Smooth muscle cell (in vitro differentiated cells): ENCODE measurements at regions not wholly inside any gene's neighbourhood (a gene's known extent, or its start where the extent isn't known, plus 50 kb on each side); places are given as distances from the start of the nearest gene placed in this dataset.

Experiments used
- DNase-seq: peaks from one replicate; lab custom pipeline; 2025; ENCODE audit not compliant: unreplicated experiment; lab: John Stamatoyannopoulos, UW
- H2AFZ ChIP-seq: fragments of 200-600 bp; sonication (generic); 2 replicates; pipeline ENCODE4 v1.6.0; 2016; ENCODE audit warnings: antibody characterized with exemption, low read depth, mild to moderate bottlenecking
- H3F3A ChIP-seq: fragments of 200-600 bp; sonication (generic); 2 replicates; pipeline ENCODE4 v1.6.0; 2017; ENCODE audit warnings: antibody characterized with exemption, low read depth
- H3K27ac ChIP-seq: fragments of 200-600 bp; sonication (generic); 2 replicates; pipeline ENCODE4 v1.5.1; 2016; ENCODE audit warnings: low read depth, mild to moderate bottlenecking
- H3K27me3 ChIP-seq: fragments of 200-600 bp; sonication (generic); 2 replicates; pipeline ENCODE4 v1.6.1; 2016; ENCODE audit warnings: low read depth, mild to moderate bottlenecking
- H3K36me3 ChIP-seq: fragments of 200-600 bp; sonication (generic); 2 replicates; pipeline ENCODE4 v1.5.1; 2016; ENCODE audit warnings: low read depth
- H3K4me1 ChIP-seq: fragments of 200-600 bp; sonication (generic); 2 replicates; pipeline ENCODE4 v1.5.1; 2016; ENCODE audit warnings: low read depth
- H3K4me2 ChIP-seq: fragments of 200-600 bp; sonication (generic); 2 replicates; pipeline ENCODE4 v1.6.0; 2016; ENCODE audit warnings: mild to moderate bottlenecking
- H3K4me3 ChIP-seq: fragments of 200-600 bp; sonication (generic); 2 replicates; pipeline ENCODE4 v1.5.1; 2016; ENCODE audit warnings: mild to moderate bottlenecking
- H3K79me2 ChIP-seq: fragments of 200-600 bp; sonication (generic); 2 replicates; pipeline ENCODE4 v1.6.0; 2016; ENCODE audit warnings: low read depth, mild to moderate bottlenecking
- H3K9ac ChIP-seq: fragments of 200-600 bp; sonication (generic); 2 replicates; pipeline ENCODE4 v1.6.0; 2016; ENCODE audit warnings: low read depth
- H3K9me3 ChIP-seq: fragments of 200-600 bp; sonication (generic); replicated peaks from 2 replicates; pipeline ENCODE4 v1.5.1; 2016; ENCODE audit warnings: low read depth
- H4K20me1 ChIP-seq: fragments of 200-600 bp; sonication (generic); 2 replicates; pipeline ENCODE4 v1.6.0; 2016; ENCODE audit warnings: low read depth
- WGBS: methylation state at CpG from one replicate; pipeline ENCODE4 v1.1.7; 2016; ENCODE audit warnings: low lambda C conversion rate; 5-methylcytosine and 5-hydroxymethylcytosine counted together
- TF ChIP-seq, protein P1 (sequence below): fragments of 200-600 bp; sonication (generic); IDR thresholded peaks from 2 replicates; pipeline ENCODE4 v1.5.1; 2017; ENCODE audit warnings: borderline replicate concordance, mild to moderate bottlenecking, antibody characterized with exemption; ENCODE audit not compliant: insufficient read depth, poor library complexity, severe bottlenecking

DNA sequence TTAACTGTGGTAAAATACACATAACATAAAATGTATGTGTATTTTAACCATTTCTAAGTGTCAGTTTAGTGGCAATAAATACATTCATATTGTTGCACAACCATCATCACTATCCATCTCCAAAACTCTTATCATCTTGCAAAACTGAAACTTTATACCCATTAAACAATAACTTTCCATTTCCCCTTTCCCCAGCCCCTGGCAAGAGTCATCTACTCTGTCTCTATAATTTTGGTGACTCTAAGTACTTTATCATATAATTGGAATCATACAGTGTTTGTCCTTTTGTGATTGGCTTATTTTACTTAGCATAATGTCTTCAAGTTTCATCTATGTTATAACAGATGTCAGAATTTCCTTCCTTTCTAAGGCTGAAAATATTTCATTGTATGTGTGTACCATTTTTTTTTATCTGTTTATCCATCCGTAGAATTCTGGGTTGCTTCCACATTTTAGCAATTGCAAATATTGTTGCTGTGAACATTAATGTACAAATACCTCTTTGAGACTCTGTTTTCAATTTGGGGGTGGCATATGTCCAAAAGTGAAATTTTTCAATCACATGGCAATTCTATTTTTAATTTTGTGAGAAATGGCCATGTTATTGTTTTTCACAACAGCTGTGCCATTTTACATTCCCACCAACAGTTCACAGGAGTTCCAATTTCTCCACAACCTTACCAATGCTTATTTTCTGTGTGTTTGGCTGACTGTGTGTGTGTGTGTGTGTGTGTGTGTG is 153.9 kb upstream of the GORAB start:
- H3F3A ChIP-seq = no peaks in the 10 kb centered on the region
- H3K27me3 ChIP-seq = no peaks in the 10 kb centered on the region
- no peaks in the 10 kb centered on the region for H3K36me3 ChIP-seq
- H3K9ac ChIP-seq = no peak overlapping the region
- TF ChIP-seq, protein P1, sequence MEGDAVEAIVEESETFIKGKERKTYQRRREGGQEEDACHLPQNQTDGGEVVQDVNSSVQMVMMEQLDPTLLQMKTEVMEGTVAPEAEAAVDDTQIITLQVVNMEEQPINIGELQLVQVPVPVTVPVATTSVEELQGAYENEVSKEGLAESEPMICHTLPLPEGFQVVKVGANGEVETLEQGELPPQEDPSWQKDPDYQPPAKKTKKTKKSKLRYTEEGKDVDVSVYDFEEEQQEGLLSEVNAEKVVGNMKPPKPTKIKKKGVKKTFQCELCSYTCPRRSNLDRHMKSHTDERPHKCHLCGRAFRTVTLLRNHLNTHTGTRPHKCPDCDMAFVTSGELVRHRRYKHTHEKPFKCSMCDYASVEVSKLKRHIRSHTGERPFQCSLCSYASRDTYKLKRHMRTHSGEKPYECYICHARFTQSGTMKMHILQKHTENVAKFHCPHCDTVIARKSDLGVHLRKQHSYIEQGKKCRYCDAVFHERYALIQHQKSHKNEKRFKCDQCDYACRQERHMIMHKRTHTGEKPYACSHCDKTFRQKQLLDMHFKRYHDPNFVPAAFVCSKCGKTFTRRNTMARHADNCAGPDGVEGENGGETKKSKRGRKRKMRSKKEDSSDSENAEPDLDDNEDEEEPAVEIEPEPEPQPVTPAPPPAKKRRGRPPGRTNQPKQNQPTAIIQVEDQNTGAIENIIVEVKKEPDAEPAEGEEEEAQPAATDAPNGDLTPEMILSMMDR = no peak
- no peak overlapping the region for H3K4me2 ChIP-seq
- H3K9me3 ChIP-seq = no peaks in the 10 kb centered on the region
- H3K4me3 ChIP-seq = no peak overlapping the region
- DNase-seq = no peak
- no peaks in the 10 kb centered on the region for H3K79me2 ChIP-seq
- no peak overlapping the region for H3K27ac ChIP-seq
- H3K4me1 ChIP-seq = no peaks in the 10 kb centered on the region
- H2AFZ ChIP-seq = no peak overlapping the region
- 94% methylated on average over 1 of the region's 1 CpG for WGBS
- no peaks in the 10 kb centered on the region for H4K20me1 ChIP-seq

DNA sequence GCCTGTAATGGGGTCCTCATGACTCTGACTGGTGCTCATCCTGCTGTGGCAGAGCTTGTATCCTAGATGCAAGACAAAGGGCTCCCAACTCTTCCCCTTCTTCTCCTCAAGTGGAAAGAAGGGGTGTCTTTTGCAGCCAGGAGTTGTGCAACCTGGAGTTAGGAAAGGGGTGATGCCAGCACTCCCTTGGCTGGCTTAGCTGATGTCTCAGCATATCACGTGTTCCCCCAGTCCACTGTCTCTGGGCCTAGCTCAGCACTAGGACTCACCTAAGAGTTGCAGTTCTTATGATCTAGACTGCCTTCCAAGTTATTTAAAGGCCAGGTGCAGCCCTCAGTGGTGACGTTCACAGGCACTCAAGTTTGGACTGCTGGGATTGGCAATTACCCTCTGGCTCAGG is 146.2 kb upstream of the GORAB start:
- WGBS = 97% methylated on average over 2 of the region's 2 CpGs
- H2AFZ ChIP-seq = no peak overlapping the region
- TF ChIP-seq, protein P1 = no peak

DNA sequence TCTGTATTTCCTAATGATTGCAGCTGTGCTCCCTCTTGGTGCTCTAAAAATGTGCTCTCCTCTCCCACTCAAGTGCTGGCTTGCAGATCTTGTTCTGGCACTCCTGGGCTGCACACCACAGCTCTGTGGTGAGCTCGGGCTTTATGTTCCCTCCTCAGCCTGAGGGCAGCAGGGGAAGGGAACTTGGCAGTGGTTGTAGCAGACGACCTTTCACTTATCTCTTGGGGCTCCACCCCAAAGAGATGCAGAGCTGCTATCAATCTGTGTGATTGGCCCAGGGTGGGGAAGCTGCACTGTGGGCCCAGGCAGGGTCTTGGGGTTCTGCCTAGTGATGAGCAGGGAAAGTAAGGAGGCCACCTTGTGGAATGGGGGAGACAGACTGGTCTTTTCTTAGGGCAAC is 143.5 kb upstream of the GORAB start:
- no peaks in the 10 kb centered on the region for H3K27me3 ChIP-seq
- 76% methylated on average over 2 of the region's 2 CpGs for WGBS
- no peak overlapping the region for H3K4me2 ChIP-seq
- no peak overlapping the region for H3K4me3 ChIP-seq
- no peak overlapping the region for H2AFZ ChIP-seq
- no peak overlapping the region for H3K9ac ChIP-seq
- H3K4me1 ChIP-seq = no peaks in the 10 kb centered on the region
- no peaks in the 10 kb centered on the region for H3K36me3 ChIP-seq
- H3K79me2 ChIP-seq = no peaks in the 10 kb centered on the region
- H3F3A ChIP-seq = no peaks in the 10 kb centered on the region
- TF ChIP-seq, protein P1 = no peak
- no peaks in the 10 kb centered on the region for H4K20me1 ChIP-seq
- H3K9me3 ChIP-seq = no peaks in the 10 kb centered on the region
- no peak for DNase-seq
- no peak overlapping the region for H3K27ac ChIP-seq

More for the DNA sequence above, 146.2 kb upstream of the GORAB start:
- Histone ChIP-seq H3K27me3 (no peaks in the 10 kb centered on the region), H3K4me2 (no peak overlapping the region), H3K9ac (no peak overlapping the region), H3K9me3 (no peaks in the 10 kb centered on the region), H4K20me1 (no peaks in the 10 kb centered on the region), H3K36me3 (no peaks in the 10 kb centered on the region), H3K4me3 (no peak overlapping the region), H3K79me2 (no peaks in the 10 kb centered on the region), H3K27ac (no peak overlapping the region), H3K4me1 (no peaks in the 10 kb centered on the region), H3F3A (no peaks in the 10 kb centered on the region)
- DNase-seq = no peak

DNA sequence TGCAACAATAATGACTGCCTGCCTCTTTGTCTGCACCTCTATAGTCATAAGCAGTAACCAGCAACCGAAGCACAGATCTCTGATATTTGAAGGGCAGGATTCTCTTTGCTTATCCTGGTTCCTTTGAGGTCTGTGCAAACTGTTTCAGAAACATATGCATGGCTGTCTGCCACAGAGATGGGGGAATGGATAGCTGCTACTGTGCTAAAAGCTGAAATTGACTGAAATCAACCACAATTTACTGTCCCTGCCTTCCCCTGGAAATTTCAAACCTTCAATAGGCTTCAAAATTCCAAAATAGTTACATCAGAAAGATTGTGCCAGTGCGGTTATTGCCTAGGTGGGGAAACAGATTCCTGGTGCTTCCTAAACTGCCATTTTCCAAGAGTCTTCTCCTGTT is 136.8 kb upstream of the GORAB start:
- Histone ChIP-seq H3K27ac (no peak overlapping the region), H4K20me1 (no peaks in the 10 kb centered on the region), H3K4me2 (no peak overlapping the region), H3K4me3 (no peak overlapping the region), H3K9ac (no peak overlapping the region), H3F3A (no peaks in the 10 kb centered on the region), H3K9me3 (no peaks in the 10 kb centered on the region), H3K36me3 (no peaks in the 10 kb centered on the region), H3K79me2 (no peaks in the 10 kb centered on the region), H3K4me1 (no peaks in the 10 kb centered on the region), H2AFZ (peak overlapping the region; percentile 41), H3K27me3 (no peaks in the 10 kb centered on the region)
- TF ChIP-seq, protein P1 = no peak
- 94% methylated on average over 2 of the region's 2 CpGs for WGBS
- no peak for DNase-seq
